K562 (cell line): ENCODE measurements at regions not wholly inside any gene's neighbourhood (a gene's known extent, or its start where the extent isn't known, plus 50 kb on each side); places are given as distances from the start of the nearest gene placed in this dataset.

Experiments
- ATAC-seq: fragments of 200-7000 bp; cut with Tn5 transposase; 3 replicates; pipeline ENCODE4 v1.9.1; 2020; ENCODE audit warnings: moderate library complexity
- BruUV-seq: library from RNA; stranded (reverse); fragments of 400-500 nt; replicated peaks from 2 replicates; lab custom pipeline; 2021; lab: Mats Ljungman, UMichigan
- CTCF ChIA-PET: fragments of 300-600 bp; formaldehyde crosslinking; extraction: SDS; loops from one replicate; lab custom pipeline; 2021; ENCODE audit warnings: low intra/inter-chr PET ratio; lab: Yijun Ruan, JAX
- POLR2A ChIA-PET: fragments of 300-600, 350-650 bp; sonication (Branson Sonifier 250); formaldehyde crosslinking; extraction: SDS; loops from one replicate; lab custom pipeline; 2021; ENCODE audit warnings: antibody characterized with exemption, inconsistent platforms; lab: Yijun Ruan, JAX
- DNase-seq, 4 experiments: peaks; one replicate each; pipeline versions ENCODE4 v3.0.0 to v3.0.0-alpha.2; 2011 to 2018; ENCODE audit warnings: low spot score in 3 of 4, mixed read lengths in 3 of 4; ENCODE audit errors: extremely low read depth in 1 of 4
- FAIRE-seq: peaks from 2 replicates; lab custom pipeline; 2011; peaks lifted over from hg19 to GRCh38; lab: Jason Lieb, UNC
- H2AFZ ChIP-seq: 2 replicates; pipeline ENCODE4 v1.6.0; 2011; ENCODE audit warnings: low read depth, low read length, control low read depth, inconsistent platforms
- H3K27ac ChIP-seq: fragments of 200-600 bp; 3 replicates; pipeline ENCODE4 v1.8.0; 2011; ENCODE audit warnings: low read depth, mild to moderate bottlenecking, control low read depth, inconsistent platforms, low read length, moderate library complexity, mixed read lengths; ENCODE audit errors: extremely low read depth
- H3K27me3 ChIP-seq, 2 experiments: fragments of 300-600 bp in 1 of 2; 2 replicates in 1 of 2; 3 replicates in 1 of 2; pipeline versions ENCODE4 v1.6.0 to v1.8.0; 2011; ENCODE audit warnings: inconsistent platforms in 2 of 2, low read length in 2 of 2, mild to moderate bottlenecking in 1 of 2, mixed read lengths in 1 of 2, moderate library complexity in 1 of 2; ENCODE audit not compliant: control insufficient read depth in 2 of 2, insufficient read depth in 2 of 2
- H3K36me3 ChIP-seq: fragments of 300-600 bp; 3 replicates; pipeline ENCODE4 v1.8.0; 2011; ENCODE audit warnings: mild to moderate bottlenecking, low read length, inconsistent platforms; ENCODE audit not compliant: control insufficient read depth, insufficient read depth
- H3K4me1 ChIP-seq, 2 experiments: fragments of 200-600 bp in 1 of 2; replicated peaks in 1 of 2; 2 replicates in 1 of 2; 3 replicates in 1 of 2; pipeline versions ENCODE4 v1.5.1 to v1.8.0; 2011; ENCODE audit warnings: inconsistent platforms in 2 of 2, low read length in 2 of 2, mild to moderate bottlenecking in 1 of 2, mixed read lengths in 1 of 2, moderate library complexity in 1 of 2; ENCODE audit not compliant: control insufficient read depth in 2 of 2, insufficient read depth in 2 of 2
- H3K4me2 ChIP-seq: 2 replicates; pipeline ENCODE4 v1.6.1; 2011; ENCODE audit warnings: low read length, control low read depth, inconsistent platforms, mixed read lengths; ENCODE audit not compliant: insufficient read depth
- H3K4me3 ChIP-seq: fragments of 200-600 bp; sonication (generic), shearing (Covaris generic); 2 replicates; pipeline ENCODE4 v1.5.1; 2016; ENCODE audit warnings: control low read depth, inconsistent platforms
- H3K79me2 ChIP-seq: fragments of 200-600 bp; 3 replicates; pipeline ENCODE4 v1.8.0; 2011; ENCODE audit warnings: low read length, inconsistent platforms; ENCODE audit not compliant: control insufficient read depth, insufficient read depth
- H3K9ac ChIP-seq, 2 experiments: 2 replicates each; pipeline versions ENCODE4 v1.6.0 to v1.6.1; 2011; ENCODE audit warnings: low read depth in 2 of 2, low read length in 2 of 2, control low read depth in 1 of 2, inconsistent platforms in 1 of 2, mild to moderate bottlenecking in 1 of 2, mixed read lengths in 1 of 2; ENCODE audit not compliant: insufficient read depth in 1 of 2
- H3K9me1 ChIP-seq: one replicate; pipeline ENCODE4 v1.6.0; 2011; ENCODE audit warnings: inconsistent platforms, mild to moderate bottlenecking, low read length, moderate library complexity; ENCODE audit not compliant: control insufficient read depth, insufficient read depth
- H3K9me3 ChIP-seq: replicated peaks from 2 replicates; pipeline ENCODE4 v1.5.1; 2011; ENCODE audit warnings: low read depth, low read length, inconsistent platforms; ENCODE audit not compliant: control insufficient read depth, insufficient read depth
- H4K20me1 ChIP-seq: replicated peaks from 2 replicates; pipeline ENCODE4 v1.6.1; 2011; ENCODE audit warnings: low read length, inconsistent platforms, mixed read lengths; ENCODE audit not compliant: control insufficient read depth, insufficient read depth
- CEBPB ChIP-seq: fragments of 450-650 bp; IDR thresholded peaks from 2 replicates; pipeline ENCODE4 v1.6.1; 2016; ENCODE audit warnings: missing genetic modification characterization, missing compliant biosample characterization
- HDAC1 ChIP-seq, 2 experiments: fragments of 450-650 bp; IDR thresholded peaks; 2 replicates each; pipeline ENCODE4 v1.6.1; 2016 to 2017; ENCODE audit warnings: inconsistent platforms in 1 of 2, mild to moderate bottlenecking in 1 of 2, moderate library complexity in 1 of 2
- MED1 ChIP-seq: sonication (generic); formaldehyde crosslinking; IDR thresholded peaks from 2 replicates; pipeline ENCODE4 v1.8.1; 2023; ENCODE audit warnings: missing genetic modification reagents, borderline replicate concordance
- NEUROD1 ChIP-seq: fragments of 150-350 bp; IDR thresholded peaks from 2 replicates; pipeline ENCODE4 v1.6.1; 2014; ENCODE audit warnings: borderline replicate concordance, low read length, low read depth; ENCODE audit not compliant: partially characterized antibody
- NFRKB ChIP-seq: fragments of 450-650 bp; IDR thresholded peaks from 2 replicates; pipeline ENCODE4 v1.6.1; 2016; ENCODE audit warnings: low read depth
- PHF8 ChIP-seq: fragments of 200-600 bp; sonication (generic); IDR thresholded peaks from 2 replicates; pipeline ENCODE4 v1.6.1; 2012; ENCODE audit warnings: mixed run types, mild to moderate bottlenecking, inconsistent platforms, low read length, moderate library complexity, borderline replicate concordance
- SIX5 ChIP-seq, 2 experiments: IDR thresholded peaks; 2 replicates each; pipeline ENCODE4 v1.6.1; 2011; ENCODE audit warnings: low read length in 2 of 2, borderline replicate concordance in 1 of 2, low read depth in 1 of 2, mild to moderate bottlenecking in 1 of 2, moderate library complexity in 1 of 2; ENCODE audit not compliant: insufficient read depth in 1 of 2
- SLC30A9 ChIP-seq: fragments of 250-450 bp; sonication (Bioruptor Pico); IDR thresholded peaks from 2 replicates; pipeline ENCODE4 v1.8.0; 2022; ENCODE audit warnings: mild to moderate bottlenecking, moderate library complexity
- ZNF24 ChIP-seq: fragments of 450-650 bp; IDR thresholded peaks from 2 replicates; pipeline ENCODE4 v1.6.1; 2016
- ZNF3 ChIP-seq: fragments of 250-450 bp; sonication (Bioruptor Pico); IDR thresholded peaks from 2 replicates; pipeline ENCODE4 v1.5.0; 2021; ENCODE audit warnings: mild to moderate bottlenecking, moderate library complexity
- ZNF431 ChIP-seq: sonication (generic); formaldehyde crosslinking; IDR thresholded peaks from 2 replicates; pipeline ENCODE4 v1.8.0; 2022; ENCODE audit warnings: mild to moderate bottlenecking, missing genetic modification reagents
- ZNF586 ChIP-seq: fragments of 450-650 bp; formaldehyde crosslinking; conservative IDR thresholded peaks from 2 replicates; pipeline ENCODE4 v1.4.0; 2020; ENCODE audit warnings: mild to moderate bottlenecking, moderate library complexity
- WGBS: fragments of 100-300 bp; shearing (Covaris generic); methylation state at CpG from one replicate; pipeline ENCODE4 v1.1.6; 2016; ENCODE audit warnings: low coverage, mixed read lengths; ENCODE audit not compliant: insufficient coverage; ENCODE audit errors: missing lambda C conversion rate; 5-methylcytosine and 5-hydroxymethylcytosine counted together
- in situ Hi-C: fragments of 300-500 bp; cut with MboI; formaldehyde crosslinking; loops from 4 replicates; pipeline ENCODE4 v1.15.0; 2018; ENCODE audit warnings: inconsistent platforms, mixed read lengths
- intact Hi-C: fragments of 100-400 bp; cut with micrococcal nuclease; formaldehyde crosslinking; loops from 2 replicates; pipeline ENCODE4 v1.14.2; 2022

GRCh38 chr22:48450188-48450825 is 1377.4 kb downstream of the BRD1 start:
- Histone ChIP-seq H3K79me2 (no peaks in the 10 kb centered on the region), H3K4me3 (no peak overlapping the region), H3K27me3 (peaks cover 0 to 13% of the 10 kb centered on the region in 2 experiments; a peak in 1 of 5 replicates), H2AFZ (no peak overlapping the region), H3K9me1 (no peaks in the 10 kb centered on the region), H3K9me3 (no peaks in the 10 kb centered on the region), H3K9ac (no peak overlapping the region), H3K27ac (no peak overlapping the region), H4K20me1 (no peaks in the 10 kb centered on the region), H3K36me3 (no peaks in the 10 kb centered on the region), H3K4me1 (no peaks in the 10 kb centered on the region), H3K4me2 (no peak overlapping the region)
- DNase-seq (no peak), FAIRE-seq (no peak), ATAC-seq (no peak)
- intact Hi-C loops, result no loop called here
- WGBS, result 6% methylated on average over 3 of the region's 13 CpGs
- in situ Hi-C loops, result no loop called here
- ChIA-PET CTCF (no interaction called here), POLR2A (no interaction called here)
- TF ChIP-seq ZNF3 (CRISPR knock-in tag) (no peak), ZNF431 (CRISPR knock-in tag) (no peak), HDAC1 (IDR thresholded peaks at IDR 0.05) (no peak), ZNF24 (no peak)
- no TSS peak for BruUV-seq

DNA sequence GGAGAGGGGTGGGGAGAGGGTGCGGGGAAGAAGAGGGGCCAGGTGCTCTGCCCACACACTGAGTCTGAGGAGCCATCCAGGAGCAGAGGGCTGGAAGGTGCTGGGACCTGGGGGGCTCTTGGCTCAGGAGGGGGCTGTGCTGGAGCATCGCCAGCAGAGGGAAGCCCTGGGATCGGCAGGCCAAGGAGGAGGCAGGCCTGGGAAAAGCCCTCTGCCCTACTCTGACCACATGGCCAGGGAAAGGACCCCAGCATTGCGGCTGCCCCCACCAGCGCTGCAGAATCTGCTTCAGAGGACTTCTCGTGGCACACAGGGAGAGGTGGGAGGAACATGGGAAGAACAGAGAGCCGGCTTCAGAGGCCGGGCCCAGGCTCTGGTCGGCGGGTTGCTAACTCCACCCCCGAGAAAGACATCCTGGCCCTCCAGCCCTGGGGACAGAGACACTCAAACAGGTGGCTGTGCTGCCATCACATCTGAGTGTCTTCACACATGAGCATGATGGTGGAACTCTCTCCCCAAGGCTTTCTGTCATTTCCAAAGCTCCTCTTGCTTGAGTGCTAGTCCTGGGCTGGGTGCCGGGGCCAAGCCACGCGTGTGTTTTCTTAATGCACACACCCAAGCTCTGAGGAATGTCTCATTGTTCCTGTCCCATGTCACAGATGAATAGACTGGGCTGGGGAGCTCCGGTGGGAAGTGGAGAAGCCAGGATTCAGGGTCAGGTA is 1378.0 kb downstream of the BRD1 start:
- intact Hi-C loops (no loop called here), in situ Hi-C loops (no loop called here)
- DNase-seq (no peak), ATAC-seq (no peak), FAIRE-seq (no peak)
- Histone ChIP-seq H3K36me3 (no peaks in the 10 kb centered on the region), H4K20me1 (no peaks in the 10 kb centered on the region), H3K27me3 (peaks cover 0 to 13% of the 10 kb centered on the region in 2 experiments; a peak in 1 of 5 replicates), H3K4me1 (no peaks in the 10 kb centered on the region), H3K4me2 (no peak overlapping the region), H3K9me3 (no peaks in the 10 kb centered on the region), H3K4me3 (no peak overlapping the region), H3K27ac (no peak overlapping the region), H3K9ac (no peak overlapping the region), H3K9me1 (no peaks in the 10 kb centered on the region), H2AFZ (no peak overlapping the region), H3K79me2 (no peaks in the 10 kb centered on the region)
- ChIA-PET CTCF (no interaction called here), POLR2A (no interaction called here)
- BruUV-seq, result no TSS peak
- WGBS, result 0% methylated on average over 6 of the region's 15 CpGs
- no peak for TF ChIP-seq SIX5 (IDR thresholded peaks at IDR 0.05; ENCODE audit: borderline replicate concordance in 1 of 2, insufficient read depth in 1 of 2, low read depth in 1 of 2, low read length in 2 of 2)
- no peak for TF ChIP-seq NFRKB
- no peak for TF ChIP-seq CEBPB (tag)
- TF ChIP-seq ZNF586 (CRISPR knock-in tag), result no peak
- no peak for TF ChIP-seq NEUROD1
- no peak for TF ChIP-seq SLC30A9 (CRISPR knock-in tag)
- no peak for TF ChIP-seq MED1 (CRISPR knock-in tag)
- TF ChIP-seq PHF8, result no peak
